GM19023 (cell line): ENCODE measurements at regions not wholly inside any gene's neighbourhood (a gene's known extent, or its start where the extent isn't known, plus 50 kb on each side); places are given as distances from the start of the nearest gene placed in this dataset.

ENCODE experiments used
- ATAC-seq: cut with Tn5 transposase; IDR thresholded peaks from one replicate; pipeline ENCODE4 v1.9.1; 2021; ENCODE audit warnings: mild to moderate bottlenecking, moderate library complexity; ENCODE audit not compliant: unreplicated experiment

GRCh38 chr1:93815366-93816110, 63.5 kb downstream of the DNTTIP2 start:
- ATAC-seq: no peak

- ATAC-seq: no peak
Measured at GRCh38 chr1:93814795-93815340, 64.1 kb downstream of the DNTTIP2 start.

- peak; percentile 46 for ATAC-seq
Measured at GRCh38 chr1:93814059-93814794, 64.8 kb downstream of the DNTTIP2 start.

GRCh38 chr1:93813076-93813475, 65.9 kb downstream of the DNTTIP2 start:
- no peak for ATAC-seq

- no peak for ATAC-seq
Measured at GRCh38 chr1:93811326-93812065, 67.5 kb downstream of the DNTTIP2 start.

- no peak for ATAC-seq
Measured at GRCh38 chr1:93810316-93810715, 68.7 kb downstream of the DNTTIP2 start.

GRCh38 chr1:93808871-93809270, 70.1 kb downstream of the DNTTIP2 start:
- no peak for ATAC-seq

GRCh38 chr1:93807311-93807930, 71.6 kb downstream of the DNTTIP2 start:
- no peak for ATAC-seq

GRCh38 chr1:93805027-93805610, 73.9 kb downstream of the DNTTIP2 start:
- ATAC-seq: no peak

GRCh38 chr1:93804412-93804811, 74.6 kb downstream of the DNTTIP2 start:
- ATAC-seq: no peak

- ATAC-seq: no peak
Measured at GRCh38 chr1:93801471-93801870, 77.5 kb downstream of the DNTTIP2 start.

- no peak for ATAC-seq
Measured at GRCh38 chr1:93800856-93801255, 78.2 kb downstream of the DNTTIP2 start.

- no peak for ATAC-seq
Measured at GRCh38 chr1:93798291-93798690, 80.7 kb downstream of the DNTTIP2 start.

GRCh38 chr1:93784538-93784937, 94.5 kb downstream of the DNTTIP2 start:
- no peak for ATAC-seq

- ATAC-seq: no peak
Measured at GRCh38 chr1:93783876-93784275, 95.1 kb downstream of the DNTTIP2 start.

- no peak for ATAC-seq
Measured at GRCh38 chr1:93779540-93780165, 98.0 kb upstream of the BCAR3 start.

- ATAC-seq: no peak
Measured at GRCh38 chr1:93778457-93778856, 96.8 kb upstream of the BCAR3 start.

GRCh38 chr1:93777255-93777654, 95.6 kb upstream of the BCAR3 start:
- no peak for ATAC-seq

- no peak for ATAC-seq
Measured at GRCh38 chr1:93776728-93777127, 95.1 kb upstream of the BCAR3 start.

GRCh38 chr1:93775224-93775623, 93.6 kb upstream of the BCAR3 start:
- no peak for ATAC-seq
